Karpas-422 (cell line): ENCODE measurements at regions not wholly inside any gene's neighbourhood (a gene's known extent, or its start where the extent isn't known, plus 50 kb on each side); places are given as distances from the start of the nearest gene placed in this dataset.

ENCODE experiments used
- DNase-seq: peaks from one replicate; pipeline ENCODE4 v3.0.0-alpha.2; 2015
- H2AFZ ChIP-seq: fragments of 200-600 bp; sonication (generic); 2 replicates; pipeline ENCODE4 v1.6.1; 2014; ENCODE audit warnings: antibody characterized with exemption, low read length, mixed read lengths
- H3K27ac ChIP-seq: fragments of 200-600 bp; sonication (generic); 2 replicates; pipeline ENCODE4 v1.5.1; 2014; ENCODE audit warnings: mild to moderate bottlenecking, low read length, moderate library complexity
- H3K27me3 ChIP-seq: fragments of 200-600 bp; sonication (generic); 2 replicates; pipeline ENCODE4 v1.6.1; 2014; ENCODE audit warnings: low read length, mixed read lengths
- H3K36me3 ChIP-seq: fragments of 200-600 bp; sonication (generic); 2 replicates; pipeline ENCODE4 v1.6.1; 2014; ENCODE audit warnings: low read length, mixed read lengths; ENCODE audit not compliant: insufficient read depth
- H3K4me1 ChIP-seq: fragments of 200-600 bp; sonication (generic); 2 replicates; pipeline ENCODE4 v1.6.1; 2014; ENCODE audit warnings: mild to moderate bottlenecking, low read length, mixed read lengths
- H3K4me2 ChIP-seq: fragments of 200-600 bp; sonication (generic); 2 replicates; pipeline ENCODE4 v1.6.1; 2014; ENCODE audit warnings: low read length, low read depth, mild to moderate bottlenecking; ENCODE audit not compliant: poor library complexity, severe bottlenecking
- H3K4me3 ChIP-seq: fragments of 200-600 bp; sonication (generic); 2 replicates; pipeline ENCODE4 v1.5.1; 2014; ENCODE audit warnings: mild to moderate bottlenecking, antibody characterized with exemption, low read length, mixed read lengths
- H3K79me2 ChIP-seq: fragments of 200-600 bp; sonication (generic); 2 replicates; pipeline ENCODE4 v1.6.1; 2014; ENCODE audit warnings: mild to moderate bottlenecking, low read length, mixed read lengths
- H3K9ac ChIP-seq: fragments of 200-600 bp; sonication (generic); 2 replicates; pipeline ENCODE4 v1.6.0; 2014; ENCODE audit warnings: low read length
- H3K9me2 ChIP-seq: fragments of 200-600 bp; sonication (generic), shearing (Covaris generic); replicated peaks from 2 replicates; pipeline ENCODE4 v1.6.0; 2014; ENCODE audit warnings: mild to moderate bottlenecking, low read length, moderate library complexity; ENCODE audit not compliant: insufficient read depth
- H3K9me3 ChIP-seq: fragments of 300-700, 200-600 bp; sonication (generic); 2 replicates; pipeline ENCODE4 v1.6.1; 2014; ENCODE audit warnings: low read length, mixed read lengths
- H4K20me1 ChIP-seq: fragments of 200-600 bp; sonication (generic); 2 replicates; pipeline ENCODE4 v1.6.1; 2014; ENCODE audit warnings: mild to moderate bottlenecking, antibody characterized with exemption, low read length, low read depth; ENCODE audit not compliant: insufficient read depth

DNA sequence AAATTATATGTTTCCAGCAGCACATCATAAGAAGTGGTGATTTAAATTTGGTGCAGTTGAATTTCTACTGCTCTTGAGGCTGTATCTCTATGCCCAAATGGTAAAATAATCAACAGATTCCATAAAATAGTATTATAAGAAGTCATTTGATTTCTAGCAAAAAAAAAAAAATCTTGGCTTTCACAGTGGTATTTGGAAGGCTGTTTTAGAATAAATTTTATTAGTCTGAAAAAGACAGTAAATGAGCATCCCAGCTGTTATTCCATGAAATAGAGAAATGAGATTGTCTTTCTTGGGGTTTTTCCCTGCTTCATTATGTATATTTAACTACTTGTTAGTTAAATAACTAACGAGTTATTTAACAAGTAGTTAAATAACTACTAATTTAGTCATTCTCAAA is 156.0 kb upstream of the ABI3BP start:
- H3K36me3 ChIP-seq: no peaks in the 10 kb centered on the region
- H3K4me2 ChIP-seq: no peak overlapping the region
- H2AFZ ChIP-seq: no peak overlapping the region
- no peak overlapping the region for H3K4me3 ChIP-seq
- no peaks in the 10 kb centered on the region for H4K20me1 ChIP-seq
- H3K9me2 ChIP-seq: no peaks in the 10 kb centered on the region
- DNase-seq: no peak
- no peaks in the 10 kb centered on the region for H3K79me2 ChIP-seq
- no peaks in the 10 kb centered on the region for H3K9me3 ChIP-seq
- no peak overlapping the region for H3K9ac ChIP-seq
- no peaks in the 10 kb centered on the region for H3K27me3 ChIP-seq
- no peak overlapping the region for H3K27ac ChIP-seq
- H3K4me1 ChIP-seq: no peaks in the 10 kb centered on the region

GRCh38 chr3:101148001-101148400 is 154.8 kb upstream of the ABI3BP start:
- Histone ChIP-seq H3K4me3 (no peak overlapping the region), H4K20me1 (no peaks in the 10 kb centered on the region), H2AFZ (no peak overlapping the region), H3K27me3 (0 out of 2 replicates have a peak, but pooled peaks cover 3% of the 10 kb centered on the region), H3K9me3 (no peaks in the 10 kb centered on the region), H3K4me2 (no peak overlapping the region), H3K27ac (no peak overlapping the region), H3K79me2 (no peaks in the 10 kb centered on the region), H3K9ac (no peak overlapping the region), H3K9me2 (no peaks in the 10 kb centered on the region), H3K36me3 (no peaks in the 10 kb centered on the region), H3K4me1 (no peaks in the 10 kb centered on the region)
- no peak for DNase-seq

DNA sequence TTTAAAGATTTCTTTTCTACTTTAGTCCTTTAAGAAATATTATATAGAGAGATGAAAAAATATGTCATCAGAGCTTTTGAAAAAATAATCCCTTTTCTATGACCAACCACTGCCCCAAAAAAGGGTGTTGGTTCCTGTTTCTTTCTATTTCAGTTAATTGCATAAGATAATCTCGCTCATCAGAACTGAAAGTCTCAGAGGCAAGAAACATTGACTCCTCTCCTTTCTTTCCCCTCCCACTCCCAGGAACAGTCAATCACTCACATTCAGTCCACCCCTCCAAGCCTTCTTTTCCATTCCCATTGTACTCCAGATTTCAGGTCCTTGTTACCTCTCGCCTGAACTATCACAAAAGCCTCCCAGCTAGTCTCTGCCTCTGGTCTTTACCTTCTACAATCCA is 153.7 kb upstream of the ABI3BP start:
- Histone ChIP-seq H3K9me2 (no peaks in the 10 kb centered on the region), H3K27me3 (0 out of 2 replicates have a peak, but pooled peaks cover 3% of the 10 kb centered on the region), H3K9ac (no peak overlapping the region), H3K36me3 (no peaks in the 10 kb centered on the region), H4K20me1 (no peaks in the 10 kb centered on the region), H3K4me2 (no peak overlapping the region), H3K4me3 (no peak overlapping the region), H2AFZ (no peak overlapping the region), H3K27ac (no peak overlapping the region), H3K79me2 (no peaks in the 10 kb centered on the region), H3K9me3 (no peaks in the 10 kb centered on the region), H3K4me1 (no peaks in the 10 kb centered on the region)
- DNase-seq: no peak

DNA sequence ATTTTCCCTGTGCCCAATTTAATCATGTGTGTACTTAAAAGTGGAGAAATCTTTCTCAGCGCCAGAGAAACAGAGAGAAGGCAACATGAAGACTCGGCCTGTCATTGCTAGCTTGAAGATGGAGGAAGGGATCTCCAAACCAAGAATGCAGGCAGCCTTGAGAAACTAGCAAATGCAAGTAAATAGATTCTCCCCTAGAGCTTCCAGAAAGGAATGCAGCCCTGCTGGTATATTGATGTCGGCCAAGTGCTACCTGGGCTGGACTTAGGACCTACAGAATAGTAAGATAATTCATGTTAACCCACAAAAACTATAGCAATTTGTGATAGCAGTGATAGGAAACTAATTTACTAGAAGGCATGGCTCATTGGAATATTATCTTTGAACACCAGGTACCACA is 150.9 kb upstream of the ABI3BP start:
- H2AFZ ChIP-seq: no peak overlapping the region
- no peaks in the 10 kb centered on the region for H3K9me2 ChIP-seq
- no peak overlapping the region for H3K9ac ChIP-seq

GRCh38 chr3:101143012-101143411 is 149.8 kb upstream of the ABI3BP start:
- no peaks in the 10 kb centered on the region for H3K36me3 ChIP-seq
- no peaks in the 10 kb centered on the region for H3K4me1 ChIP-seq
- no peaks in the 10 kb centered on the region for H3K79me2 ChIP-seq
- H3K4me2 ChIP-seq: no peak overlapping the region
- H3K9me3 ChIP-seq: no peaks in the 10 kb centered on the region
- H3K9ac ChIP-seq: no peak overlapping the region
- 0 out of 2 replicates have a peak, but pooled peaks cover 3% of the 10 kb centered on the region for H3K27me3 ChIP-seq
- no peaks in the 10 kb centered on the region for H3K9me2 ChIP-seq
- no peak overlapping the region for H3K4me3 ChIP-seq
- no peak overlapping the region for H2AFZ ChIP-seq
- no peak for DNase-seq
- no peaks in the 10 kb centered on the region for H4K20me1 ChIP-seq
- H3K27ac ChIP-seq: no peak overlapping the region

More for the DNA sequence above, 150.9 kb upstream of the ABI3BP start:
- Histone ChIP-seq H4K20me1 (no peaks in the 10 kb centered on the region), H3K27ac (no peak overlapping the region), H3K36me3 (no peaks in the 10 kb centered on the region), H3K9me3 (no peaks in the 10 kb centered on the region), H3K4me2 (no peak overlapping the region), H3K79me2 (no peaks in the 10 kb centered on the region), H3K4me1 (no peaks in the 10 kb centered on the region), H3K4me3 (no peak overlapping the region), H3K27me3 (0 out of 2 replicates have a peak, but pooled peaks cover 3% of the 10 kb centered on the region)
- DNase-seq: no peak

DNA sequence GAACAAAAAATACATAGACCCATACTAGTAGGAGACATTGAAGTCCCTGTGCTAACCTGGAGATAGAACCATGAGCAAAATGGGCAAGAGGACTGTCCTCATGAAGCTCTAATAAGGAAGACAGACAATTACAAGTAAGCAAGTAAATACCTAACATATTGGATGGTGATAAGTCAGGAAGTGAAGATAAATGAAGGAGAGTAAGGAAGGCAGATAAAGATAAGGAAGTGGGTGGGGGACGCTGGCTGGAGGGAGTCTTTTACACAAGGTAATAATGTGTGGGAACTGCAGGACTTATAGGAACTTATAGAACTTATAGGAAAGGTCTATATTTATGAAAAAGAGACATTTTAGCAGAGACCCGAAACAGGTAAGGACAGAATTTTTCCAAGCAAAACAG is 148.9 kb upstream of the ABI3BP start:
- Histone ChIP-seq H3K9ac (no peak overlapping the region), H3K27me3 (0 out of 2 replicates have a peak, but pooled peaks cover 3% of the 10 kb centered on the region), H3K4me1 (no peaks in the 10 kb centered on the region), H3K9me2 (no peaks in the 10 kb centered on the region), H2AFZ (no peak overlapping the region), H3K79me2 (no peaks in the 10 kb centered on the region), H4K20me1 (no peaks in the 10 kb centered on the region), H3K36me3 (no peaks in the 10 kb centered on the region), H3K27ac (no peak overlapping the region), H3K4me3 (no peak overlapping the region), H3K4me2 (no peak overlapping the region), H3K9me3 (no peaks in the 10 kb centered on the region)
- no peak for DNase-seq

GRCh38 chr3:101141135-101141534 is 147.9 kb upstream of the ABI3BP start:
- Histone ChIP-seq H3K9ac (no peak overlapping the region), H3K4me1 (no peaks in the 10 kb centered on the region), H3K27ac (no peak overlapping the region), H3K4me3 (no peak overlapping the region), H3K79me2 (no peaks in the 10 kb centered on the region), H3K4me2 (no peak overlapping the region), H3K9me2 (no peaks in the 10 kb centered on the region), H4K20me1 (no peaks in the 10 kb centered on the region), H2AFZ (no peak overlapping the region), H3K36me3 (no peaks in the 10 kb centered on the region), H3K9me3 (no peaks in the 10 kb centered on the region), H3K27me3 (0 out of 2 replicates have a peak, but pooled peaks cover 3% of the 10 kb centered on the region)
- no peak for DNase-seq

DNA sequence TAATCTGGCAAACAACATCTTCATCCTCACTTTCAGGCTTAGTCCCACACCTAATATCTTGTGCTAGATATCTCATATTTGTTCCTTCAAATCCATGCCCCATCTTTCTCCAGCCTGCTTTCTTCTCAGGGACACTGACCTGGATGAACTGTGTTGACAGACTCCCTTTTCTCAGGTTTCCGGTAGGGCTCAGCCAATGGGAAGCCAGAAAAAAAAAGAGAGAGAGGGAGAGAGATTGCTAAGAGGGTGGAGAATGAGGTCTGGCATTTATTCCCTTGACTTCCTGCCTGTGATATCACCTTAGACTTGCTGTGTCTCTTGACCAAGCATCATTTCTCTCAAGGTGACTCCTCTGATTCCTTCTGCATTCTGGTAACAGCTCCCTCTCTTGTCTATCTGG is 145.6 kb upstream of the ABI3BP start:
- no peak overlapping the region for H3K27ac ChIP-seq
- DNase-seq: no peak
- 0 out of 2 replicates have a peak, but pooled peaks cover 2% of the 10 kb centered on the region for H3K27me3 ChIP-seq

GRCh38 chr3:101134331-101134730 is 141.1 kb upstream of the ABI3BP start:
- no peaks in the 10 kb centered on the region for H4K20me1 ChIP-seq
- no peak for DNase-seq
- 0 out of 2 replicates have a peak, but pooled peaks cover 3% of the 10 kb centered on the region for H3K9me2 ChIP-seq
- no peaks in the 10 kb centered on the region for H3K27me3 ChIP-seq
- H3K4me2 ChIP-seq: no peak overlapping the region
- H3K9ac ChIP-seq: no peak overlapping the region
- H3K27ac ChIP-seq: no peak overlapping the region
- 0 out of 2 replicates have a peak, but pooled peaks cover 2% of the 10 kb centered on the region for H3K9me3 ChIP-seq
- H3K4me3 ChIP-seq: no peak overlapping the region
- no peaks in the 10 kb centered on the region for H3K79me2 ChIP-seq
- H3K4me1 ChIP-seq: peaks cover 5% of the 10 kb centered on the region
- no peaks in the 10 kb centered on the region for H3K36me3 ChIP-seq
- no peak overlapping the region for H2AFZ ChIP-seq

More for the DNA sequence above, 145.6 kb upstream of the ABI3BP start:
- 0 out of 2 replicates have a peak, but pooled peaks cover 3% of the 10 kb centered on the region for H3K9me2 ChIP-seq
- H3K4me2 ChIP-seq: no peak overlapping the region
- no peaks in the 10 kb centered on the region for H3K9me3 ChIP-seq
- no peaks in the 10 kb centered on the region for H4K20me1 ChIP-seq
- H3K79me2 ChIP-seq: no peaks in the 10 kb centered on the region
- no peaks in the 10 kb centered on the region for H3K36me3 ChIP-seq
- no peak overlapping the region for H3K9ac ChIP-seq
- H3K4me3 ChIP-seq: no peak overlapping the region
- H3K4me1 ChIP-seq: peaks cover 2% of the 10 kb centered on the region
- H2AFZ ChIP-seq: no peak overlapping the region
